Esophagus muscularis mucosa (tissue), 4 donors: ENCODE measurements at regions not wholly inside any gene's neighbourhood (a gene's known extent, or its start where the extent isn't known, plus 50 kb on each side); places are given as distances from the start of the nearest gene placed in this dataset.

Source experiments
- DNase-seq: peaks from one replicate; pipeline ENCODE4 v3.0.0-alpha.2; 2017; ENCODE audit errors: extremely low spot score
- H3K27ac ChIP-seq, 4 donors: fragments of 200-600 bp; sonication (generic); replicated peaks in 1 of 4; 1 replicate in 3 of 4; 2 replicates in 1 of 4; pipeline ENCODE4 v1.5.1; 2016 to 2019; ENCODE audit warnings: mild to moderate bottlenecking in 1 of 4
- H3K27me3 ChIP-seq, 4 donors: fragments of 200-600 bp; sonication (generic); one replicate each; pipeline versions ENCODE4 v1.5.1 to v1.6.0; 2016 to 2019
- H3K36me3 ChIP-seq, 4 donors: fragments of 200-600 bp; sonication (generic); one replicate each; pipeline ENCODE4 v1.5.1; 2016 to 2019
- H3K4me1 ChIP-seq, 4 donors: fragments of 200-600 bp; sonication (generic); one replicate each; pipeline ENCODE4 v1.5.1; 2016 to 2019
- H3K4me3 ChIP-seq, 4 donors: fragments of 200-600 bp; sonication (generic); 1 replicate in 2 of 4; 2 replicates in 2 of 4; pipeline ENCODE4 v1.5.1; 2016 to 2019; ENCODE audit warnings: mild to moderate bottlenecking in 4 of 4, moderate library complexity in 1 of 4
- H3K9me3 ChIP-seq, 4 donors: fragments of 200-600 bp; sonication (generic); 1 replicate in 3 of 4; 2 replicates in 1 of 4; pipeline ENCODE4 v1.5.1; 2016 to 2019
- CTCF ChIP-seq, 3 experiments: fragments of 200-600 bp in 2 of 3; fragments of 450-650 bp in 1 of 3; sonication (generic) in 2 of 3; IDR thresholded peaks; one replicate each; pipeline ENCODE4 v1.5.1; 2017 to 2019; ENCODE audit warnings: antibody characterized with exemption in 3 of 3, mild to moderate bottlenecking in 2 of 3, moderate library complexity in 1 of 3
- EP300 ChIP-seq: sonication (generic); formaldehyde crosslinking; IDR thresholded peaks from one replicate; pipeline ENCODE4 v1.6.1; 2017; ENCODE audit warnings: antibody characterized with exemption
- POLR2A ChIP-seq: fragments of 450-650 bp; IDR thresholded peaks from one replicate; pipeline ENCODE4 v1.6.1; 2017; ENCODE audit warnings: antibody characterized with exemption, moderate library complexity, mild to moderate bottlenecking, low read depth
- POLR2AphosphoS5 ChIP-seq, 2 donors: sonication (generic); formaldehyde crosslinking; IDR thresholded peaks; one replicate each; pipeline ENCODE4 v1.6.1; 2017; ENCODE audit warnings: antibody characterized with exemption in 2 of 2
- WGBS: methylation state at CpG from one replicate; pipeline ENCODE4 v1.1.5; 2018; 5-methylcytosine and 5-hydroxymethylcytosine counted together
- intact Hi-C: fragments of 100-400 bp; cut with DNase I; formaldehyde crosslinking; loops from one replicate; pipeline ENCODE4 v1.15.1; 2023

DNA sequence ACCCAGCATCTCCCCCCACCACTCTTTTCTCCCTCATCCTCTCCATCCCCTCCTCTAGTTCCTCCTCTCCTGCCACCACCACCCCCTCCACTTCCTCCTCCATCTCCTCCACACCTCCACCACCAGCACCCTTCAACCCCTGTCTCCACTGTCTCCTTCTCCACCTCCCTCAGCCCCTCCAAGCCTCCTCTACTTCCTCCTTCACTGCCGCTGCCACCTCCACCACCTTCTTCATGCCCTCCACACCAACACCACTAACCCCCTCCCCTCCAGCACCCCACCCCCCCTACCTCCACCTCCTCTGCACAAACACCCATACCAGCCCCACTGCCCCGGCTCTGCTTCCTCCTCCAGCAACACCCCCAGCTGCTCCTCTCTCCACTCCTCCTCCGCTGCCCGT lies 88.0 kb downstream of the HES1 start:
- intact Hi-C loops = no loop called here
- Histone ChIP-seq H3K27ac (peak overlapping the region in 1 of 4 donors; percentile 54), H3K4me1 (peaks cover 14 to 30% (median 26%) of the 10 kb centered on the region in 4 donors), H3K4me3 (no peak overlapping the region), H3K27me3 (no peaks in the 10 kb centered on the region), H3K36me3 (no peaks in the 10 kb centered on the region), H3K9me3 (no peaks in the 10 kb centered on the region)
- no peak for DNase-seq
- TF ChIP-seq EP300 (no peak), POLR2A (no peak), CTCF (IDR thresholded peaks at IDR 0.05) (no peak), POLR2AphosphoS5 (IDR thresholded peaks at IDR 0.05) (no peak)
- WGBS = 65% methylated on average over 4 of the region's 4 CpGs

DNA sequence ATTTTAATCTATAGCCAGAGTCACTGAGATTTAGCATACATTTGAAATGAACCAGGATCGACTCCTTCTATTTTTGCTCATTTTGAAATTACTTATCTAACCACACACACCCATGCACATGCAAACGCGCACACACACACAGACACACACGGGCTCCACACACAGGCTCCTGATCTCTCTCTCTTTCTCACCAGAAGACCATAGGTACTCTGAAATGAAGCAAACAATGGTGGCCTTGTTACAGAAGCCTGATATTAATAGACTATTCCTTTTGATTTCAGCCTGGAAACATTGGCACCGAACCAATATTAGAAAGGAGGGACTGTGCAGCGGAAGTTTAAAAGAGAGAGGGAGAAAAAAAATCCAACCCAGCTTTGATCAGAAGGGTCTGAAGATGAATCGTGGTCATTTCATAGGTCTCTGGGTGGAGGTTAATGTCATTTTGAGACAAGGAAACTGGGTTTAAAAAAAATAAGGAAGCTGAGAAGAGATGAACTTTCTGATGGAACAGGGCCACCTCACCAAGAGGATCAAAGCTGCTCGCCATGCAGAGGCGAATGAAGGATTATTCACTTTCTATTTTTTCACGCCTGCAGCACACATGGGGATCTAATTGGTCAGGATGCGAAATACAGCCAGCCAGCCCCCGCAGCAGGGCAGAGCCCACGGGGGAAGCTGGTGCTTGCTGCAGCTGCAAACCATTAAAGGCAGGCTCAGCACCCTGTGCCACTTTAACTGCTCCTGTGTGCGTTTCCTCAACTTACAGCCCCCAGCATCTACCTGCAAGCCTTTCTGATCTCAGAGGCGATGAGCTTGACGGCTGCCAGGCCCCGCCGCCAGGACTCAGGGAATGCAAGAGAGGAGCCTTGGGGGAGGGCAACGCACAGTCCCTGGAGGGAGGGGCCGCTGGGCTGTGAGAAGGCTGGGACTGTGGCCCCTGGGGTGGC lies 88.8 kb downstream of the HES1 start:
- Histone ChIP-seq H3K4me1 (peaks cover 14 to 30% (median 26%) of the 10 kb centered on the region in 4 donors), H3K27ac (no peak overlapping the region), H3K4me3 (no peak overlapping the region), H3K9me3 (no peaks in the 10 kb centered on the region), H3K27me3 (no peaks in the 10 kb centered on the region), H3K36me3 (no peaks in the 10 kb centered on the region)
- intact Hi-C loops = no loop called here
- TF ChIP-seq POLR2AphosphoS5 (IDR thresholded peaks at IDR 0.05) = no peak
- no peak for TF ChIP-seq CTCF (IDR thresholded peaks at IDR 0.05)
- TF ChIP-seq EP300 = no peak
- no peak for TF ChIP-seq POLR2A
- 60% methylated on average over 20 of the region's 20 CpGs for WGBS
- no peak for DNase-seq

DNA sequence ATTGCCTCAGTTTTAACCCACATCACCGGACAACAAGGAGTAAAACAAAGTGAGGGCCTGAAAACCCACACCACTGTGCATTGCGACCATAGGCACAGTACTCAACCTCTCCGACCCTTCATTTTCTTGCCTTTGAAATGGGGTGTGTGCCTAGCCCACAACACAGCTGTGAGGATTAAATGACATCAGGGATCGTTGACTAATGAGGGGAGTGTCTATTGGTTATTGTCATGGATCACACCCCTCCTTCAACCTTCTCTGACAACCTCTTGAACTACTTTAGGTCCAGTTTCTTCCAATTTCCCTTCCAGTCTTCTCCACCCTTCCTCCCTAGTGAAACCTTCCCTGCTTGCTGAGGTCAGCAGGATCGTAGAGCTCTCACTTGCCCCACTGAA lies 89.5 kb downstream of the HES1 start:
- no peak for TF ChIP-seq CTCF (IDR thresholded peaks at IDR 0.05)
- intact Hi-C loops = no loop called here

GRCh38 chr3:194225988-194226663 lies 90.2 kb downstream of the HES1 start:
- DNase-seq = no peak
- TF ChIP-seq POLR2AphosphoS5 (IDR thresholded peaks at IDR 0.05) (no peak), POLR2A (no peak), CTCF (IDR thresholded peaks at IDR 0.05) (no peak), EP300 (no peak)
- 80% methylated on average over 13 of the region's 13 CpGs for WGBS

More for the DNA sequence above, 89.5 kb downstream of the HES1 start:
- WGBS = 95% methylated on average over 5 of the region's 5 CpGs
- Histone ChIP-seq H3K27ac (no peak overlapping the region), H3K4me3 (no peak overlapping the region), H3K36me3 (no peaks in the 10 kb centered on the region), H3K4me1 (peaks cover 14 to 30% (median 26%) of the 10 kb centered on the region in 4 donors), H3K27me3 (no peaks in the 10 kb centered on the region), H3K9me3 (no peaks in the 10 kb centered on the region)
- DNase-seq = no peak

More at GRCh38 chr3:194225988-194226663, 90.2 kb downstream of the HES1 start:
- H3K27ac ChIP-seq = no peak overlapping the region
- no peaks in the 10 kb centered on the region for H3K27me3 ChIP-seq
- no peaks in the 10 kb centered on the region for H3K36me3 ChIP-seq
- H3K4me3 ChIP-seq = no peak overlapping the region
- H3K9me3 ChIP-seq = no peaks in the 10 kb centered on the region
- intact Hi-C loops = no loop called here
- peaks cover 14 to 30% (median 26%) of the 10 kb centered on the region in 4 donors for H3K4me1 ChIP-seq
